OCI-LY7 (cell line): ENCODE measurements at regions not wholly inside any gene's neighbourhood (a gene's known extent, or its start where the extent isn't known, plus 50 kb on each side); places are given as distances from the start of the nearest gene placed in this dataset.

Experiments
- BruUV-seq: library from RNA; stranded (reverse); fragments of 400-500 nt; replicated peaks from 2 replicates; lab custom pipeline; 2021; lab: Mats Ljungman, UMichigan
- CTCF ChIA-PET: fragments of 300-600 bp; sonication (Branson Sonifier 250); formaldehyde crosslinking; loops from one replicate; lab custom pipeline; 2022; ENCODE audit warnings: antibody characterized with exemption; ENCODE audit not compliant: unreplicated experiment; lab: Charles Lee
- POLR2A ChIA-PET: fragments of 300-600 bp; sonication (Branson Sonifier 250); formaldehyde crosslinking; loops from one replicate; lab custom pipeline; 2022; ENCODE audit warnings: antibody characterized with exemption; lab: Charles Lee
- DNase-seq: peaks from one replicate; pipeline ENCODE4 v3.0.0-alpha.2; 2015; ENCODE audit warnings: low spot score
- H2AFZ ChIP-seq: fragments of 200-600 bp; sonication (generic), shearing (Covaris generic); 2 replicates; pipeline ENCODE4 v1.6.1; 2014; ENCODE audit warnings: mild to moderate bottlenecking, antibody characterized with exemption, low read length, moderate library complexity
- H3K27ac ChIP-seq: fragments of 200-600 bp; sonication (generic); 2 replicates; pipeline ENCODE4 v1.5.1; 2014; ENCODE audit warnings: mixed run types, low read depth, mild to moderate bottlenecking, moderate library complexity, low read length, inconsistent platforms; ENCODE audit not compliant: poor library complexity, severe bottlenecking
- H3K36me3 ChIP-seq: fragments of 200-600 bp; sonication (generic); 2 replicates; pipeline ENCODE4 v1.6.1; 2014; ENCODE audit warnings: mild to moderate bottlenecking, antibody characterized with exemption, low read length, moderate library complexity, mixed read lengths; ENCODE audit not compliant: insufficient read depth
- H3K4me1 ChIP-seq: fragments of 200-600 bp; sonication (generic); 2 replicates; pipeline ENCODE4 v1.5.1; 2014; ENCODE audit warnings: mild to moderate bottlenecking, low read length; ENCODE audit not compliant: insufficient read depth, poor library complexity, severe bottlenecking
- H3K4me2 ChIP-seq: fragments of 200-600 bp; sonication (generic); 2 replicates; pipeline ENCODE4 v1.6.1; 2014; ENCODE audit warnings: mild to moderate bottlenecking, low read length
- H3K4me3 ChIP-seq: fragments of 200-600 bp; sonication (generic); 2 replicates; pipeline ENCODE4 v1.5.1; 2014; ENCODE audit warnings: mild to moderate bottlenecking, low read depth, low read length; ENCODE audit not compliant: poor library complexity, severe bottlenecking
- H3K79me2 ChIP-seq: fragments of 200-600 bp; sonication (generic); 2 replicates; pipeline ENCODE4 v1.6.1; 2016; ENCODE audit warnings: low read depth, mild to moderate bottlenecking, low read length, moderate library complexity, mixed read lengths; ENCODE audit not compliant: insufficient read depth
- H3K9me2 ChIP-seq: fragments of 200-600 bp; sonication (generic); 2 replicates; pipeline ENCODE4 v1.6.1; 2016; ENCODE audit warnings: mild to moderate bottlenecking, low read length, mixed read lengths; ENCODE audit not compliant: insufficient read depth
- H3K9me3 ChIP-seq: fragments of 200-600 bp; sonication (generic); 2 replicates; pipeline ENCODE4 v1.6.1; 2014; ENCODE audit warnings: mild to moderate bottlenecking, mixed run types, low read length, mixed read lengths
- H4K20me1 ChIP-seq: fragments of 200-600 bp; sonication (generic); 2 replicates; pipeline ENCODE4 v1.6.1; 2014; ENCODE audit warnings: mild to moderate bottlenecking, antibody characterized with exemption, low read length, moderate library complexity, mixed read lengths; ENCODE audit not compliant: insufficient read depth
- CTCF ChIP-seq: fragments of 200-600 bp; sonication (generic); conservative IDR thresholded peaks from 2 replicates; pipeline ENCODE4 v1.5.1; 2014; ENCODE audit warnings: mild to moderate bottlenecking, antibody characterized with exemption, low read length, moderate library complexity, mixed read lengths
- EZH2phosphoT487 ChIP-seq: fragments of 200-600 bp; sonication (generic); IDR thresholded peaks from 2 replicates; pipeline ENCODE4 v1.6.1; 2018; ENCODE audit warnings: low read depth, borderline replicate concordance, mild to moderate bottlenecking, mixed run types, antibody characterized with exemption, low read length, moderate library complexity, mixed read lengths
- intact Hi-C: fragments of 100-400 bp; cut with micrococcal nuclease; formaldehyde crosslinking; loops from one replicate; pipeline ENCODE4 v1.10.0; 2022; ENCODE audit not compliant: unreplicated experiment

- no peak for DNase-seq
- intact Hi-C loops, result no loop called here
- Histone ChIP-seq H3K27ac (no peak overlapping the region), H3K4me2 (no peak overlapping the region), H3K79me2 (no peaks in the 10 kb centered on the region), H3K9me2 (no peaks in the 10 kb centered on the region), H2AFZ (no peak overlapping the region), H3K36me3 (no peaks in the 10 kb centered on the region), H4K20me1 (no peaks in the 10 kb centered on the region), H3K4me1 (no peaks in the 10 kb centered on the region), H3K4me3 (no peak overlapping the region), H3K9me3 (no peaks in the 10 kb centered on the region)
- TF ChIP-seq CTCF, result no peak
- TF ChIP-seq EZH2phosphoT487, result no peak
- no TSS peak for BruUV-seq
- ChIA-PET POLR2A (interaction anchor here (0.6 to 1.5 kb wide), 4 partner anchors 12 to 1216 kb away, joined by 3 to 7 read pairs (median 4); no protein-coding TSS in a partner anchor), CTCF (no interaction called here)
Observed at GRCh38 chr13:57935965-57936364, 304.4 kb downstream of the PCDH17 start.

- Histone ChIP-seq H3K4me3 (no peak overlapping the region), H3K9me3 (no peaks in the 10 kb centered on the region), H3K4me2 (no peak overlapping the region), H2AFZ (no peak overlapping the region), H3K79me2 (no peaks in the 10 kb centered on the region), H3K27ac (no peak overlapping the region), H3K4me1 (no peaks in the 10 kb centered on the region), H4K20me1 (no peaks in the 10 kb centered on the region), H3K36me3 (no peaks in the 10 kb centered on the region), H3K9me2 (no peaks in the 10 kb centered on the region)
- TF ChIP-seq CTCF, result no peak
- no peak for TF ChIP-seq EZH2phosphoT487
- BruUV-seq, result no TSS peak
- no peak for DNase-seq
- POLR2A ChIA-PET, result interaction anchor here (0.7 kb wide), 1 partner anchor 124 kb away, joined by 3 read pairs; no protein-coding TSS in a partner anchor
- CTCF ChIA-PET, result no interaction called here
- intact Hi-C loops, result no loop called here
Observed at GRCh38 chr13:57946361-57946760, 314.8 kb downstream of the PCDH17 start.

- TF ChIP-seq EZH2phosphoT487 (no peak), CTCF (no peak)
- no peaks in the 10 kb centered on the region for H3K4me1 ChIP-seq
Observed at GRCh38 chr13:57948884-57949283, 317.3 kb downstream of the PCDH17 start.

More at GRCh38 chr13:57948884-57949283, 317.3 kb downstream of the PCDH17 start:
- Histone ChIP-seq H2AFZ (no peak overlapping the region), H3K9me2 (no peaks in the 10 kb centered on the region), H3K27ac (no peak overlapping the region), H4K20me1 (no peaks in the 10 kb centered on the region), H3K36me3 (no peaks in the 10 kb centered on the region), H3K79me2 (no peaks in the 10 kb centered on the region), H3K4me3 (no peak overlapping the region), H3K9me3 (no peaks in the 10 kb centered on the region), H3K4me2 (no peak overlapping the region)
- no TSS peak for BruUV-seq
- no peak for DNase-seq
- ChIA-PET CTCF (no interaction called here), POLR2A (interaction anchor here (0.8 kb wide), 1 partner anchor 9 kb away, joined by 3 read pairs; no protein-coding TSS in a partner anchor)
- intact Hi-C loops, result no loop called here
